GM21786 (cell line): ENCODE measurements at regions not wholly inside any gene's neighbourhood (a gene's known extent, or its start where the extent isn't known, plus 50 kb on each side); places are given as distances from the start of the nearest gene placed in this dataset.
"Not testable (repeated sequence)": the region's sequence is repeated elsewhere in the genome, so short reads cannot be mapped to it uniquely, and the experiment has no call there.

Experiments
- ATAC-seq: cut with Tn5 transposase; IDR thresholded peaks from one replicate; pipeline ENCODE4 v1.9.1; 2021; ENCODE audit not compliant: unreplicated experiment

- ATAC-seq, result no peak
These were observed 184.4 kb upstream of the TMEM45B start for GRCh38 chr11:129631201-129631600.

- no peak for ATAC-seq
These were observed 178.7 kb upstream of the TMEM45B start for GRCh38 chr11:129636926-129637325.

DNA sequence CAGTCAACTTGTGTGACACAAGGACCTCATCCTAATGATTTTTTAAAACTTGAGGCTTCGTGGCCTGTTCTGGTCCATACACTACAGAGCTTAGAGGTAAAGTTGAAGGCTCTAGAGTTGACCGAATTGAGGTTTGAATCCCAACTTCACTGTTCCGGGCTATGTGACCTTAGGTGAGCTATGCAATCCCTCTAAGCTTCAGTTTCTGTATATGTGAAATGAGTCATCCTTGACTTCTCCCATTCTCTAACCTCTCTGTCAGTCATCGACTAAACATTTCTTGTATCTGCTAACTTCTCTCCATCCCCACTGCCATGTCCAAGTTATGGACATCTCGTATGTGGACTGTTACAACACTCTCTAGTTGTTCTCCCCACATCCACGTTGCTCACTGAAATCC lies 178.2 kb upstream of the TMEM45B start:
- ATAC-seq, result no peak

GRCh38 chr11:129637983-129638776 lies 177.5 kb upstream of the TMEM45B start:
- ATAC-seq, result no peak

- no peak for ATAC-seq
These were observed 176.3 kb upstream of the TMEM45B start for GRCh38 chr11:129639300-129639699.

DNA sequence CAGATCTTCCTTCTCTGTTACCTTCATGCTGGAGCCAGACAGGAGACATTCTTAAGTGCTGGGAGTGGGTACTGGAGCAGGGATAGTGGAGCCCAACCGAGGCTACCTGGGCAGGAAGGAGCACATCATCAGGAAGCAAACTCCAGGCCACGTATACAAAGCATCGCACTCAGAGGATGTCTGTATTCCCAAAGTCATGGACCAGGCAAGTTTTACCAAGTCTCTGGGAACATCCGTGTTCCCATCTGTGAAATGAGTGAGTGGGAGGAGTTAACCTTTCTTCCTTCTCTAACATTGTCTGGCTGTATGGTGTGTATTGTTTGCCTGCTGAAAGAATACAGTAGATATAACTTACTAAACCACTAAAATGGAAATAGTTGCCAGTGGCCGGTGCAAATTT lies 175.0 kb upstream of the TMEM45B start:
- ATAC-seq, result no peak

- ATAC-seq, result no peak
These were observed 172.5 kb upstream of the TMEM45B start for GRCh38 chr11:129643031-129643721.

DNA sequence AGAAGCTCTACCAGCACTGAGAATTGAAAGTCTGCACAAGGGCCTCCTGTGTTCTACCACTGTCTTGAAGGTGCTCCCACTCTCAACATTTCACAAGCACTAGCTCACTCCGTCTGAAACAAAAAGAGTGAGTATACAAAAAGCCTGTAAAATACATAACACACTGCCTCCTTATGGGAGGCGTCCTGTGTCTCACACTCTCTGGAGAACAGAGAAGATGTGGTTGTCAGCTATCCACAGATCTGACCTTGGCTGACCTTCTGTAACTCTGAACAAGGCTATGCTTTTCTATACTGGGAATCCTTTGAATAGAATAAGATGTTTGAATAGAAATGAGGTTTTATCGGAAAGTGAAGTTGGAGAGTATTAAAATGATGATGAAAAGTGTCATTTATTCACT lies 171.3 kb upstream of the TMEM45B start:
- no peak for ATAC-seq

DNA sequence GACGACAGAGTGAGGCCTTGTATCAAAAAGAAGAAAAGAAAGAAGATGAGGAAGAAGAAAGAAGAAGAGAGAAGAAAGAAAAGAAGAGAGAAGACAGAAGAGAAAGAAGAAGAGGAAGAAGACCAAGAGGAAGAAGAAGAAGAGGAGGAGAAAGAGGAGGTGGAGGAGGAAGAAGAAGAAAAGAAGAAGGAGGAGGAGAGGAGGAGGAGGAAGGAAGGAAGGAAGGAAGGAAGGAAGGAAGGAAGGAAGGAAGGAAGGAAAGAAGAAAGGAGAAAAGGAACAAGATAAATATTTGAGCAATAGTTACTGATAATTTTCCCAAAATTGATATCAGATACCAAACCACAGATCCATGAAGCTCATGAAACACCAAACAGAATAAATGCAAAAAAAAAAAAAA lies 169.7 kb upstream of the TMEM45B start:
- ATAC-seq, result no peak

- ATAC-seq, result not testable (repeated sequence)
These were observed 165.6 kb upstream of the TMEM45B start for GRCh38 chr11:129650044-129650443.

DNA sequence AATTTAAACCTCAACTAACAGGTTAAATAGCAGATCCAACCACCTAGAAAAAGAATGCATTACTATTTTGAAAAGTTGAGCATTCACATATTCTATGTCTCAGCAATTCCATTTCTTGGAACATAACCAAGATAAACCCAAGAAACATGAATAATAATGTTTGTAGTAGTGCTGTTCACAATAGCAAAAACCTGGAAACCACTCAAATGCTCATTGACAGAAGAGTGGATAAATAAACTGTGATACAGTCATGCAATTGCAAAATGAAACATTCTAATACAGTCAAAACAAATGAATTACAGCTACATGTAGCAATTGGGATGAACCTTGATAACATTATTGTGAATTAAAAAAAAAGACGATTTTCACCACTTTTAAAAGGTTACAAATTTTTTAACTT lies 162.8 kb upstream of the TMEM45B start:
- no peak for ATAC-seq

GRCh38 chr11:129655247-129655832 lies 160.3 kb upstream of the TMEM45B start:
- ATAC-seq, result no peak

DNA sequence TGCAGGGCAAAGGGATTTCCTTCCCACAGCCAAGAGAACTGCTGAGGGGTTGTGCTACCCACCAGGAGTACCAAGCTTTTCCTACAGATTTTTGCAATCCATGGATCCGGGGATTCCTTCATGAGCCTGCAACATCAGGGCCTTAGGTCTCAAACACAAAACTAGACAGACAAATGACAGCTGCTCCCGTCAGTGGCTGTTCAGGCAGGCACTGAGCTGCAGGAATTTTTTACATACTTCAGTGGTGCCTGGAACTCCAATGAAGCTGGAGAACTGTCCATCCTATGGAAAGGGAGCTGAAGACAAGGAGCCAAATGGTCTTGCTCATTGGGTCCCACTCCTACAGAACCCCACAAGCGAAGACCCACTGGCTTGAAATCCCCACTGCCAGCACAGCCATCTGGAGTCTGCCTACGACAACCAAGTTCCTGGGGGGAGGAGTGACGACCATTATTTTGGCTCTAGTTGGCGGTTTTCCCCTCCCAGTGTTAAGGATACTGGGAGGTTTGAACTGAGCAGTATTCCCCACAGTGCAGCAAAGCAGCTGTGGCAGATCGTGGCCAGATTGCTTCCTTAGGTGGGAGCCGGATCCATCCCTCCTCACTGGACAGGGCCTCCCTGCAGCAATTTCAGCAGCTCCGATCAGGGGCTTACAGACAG lies 157.7 kb upstream of the TMEM45B start:
- ATAC-seq, result no peak

GRCh38 chr11:129658526-129658867 lies 157.2 kb upstream of the TMEM45B start:
- no peak for ATAC-seq

- ATAC-seq, result no peak
These were observed 134.7 kb upstream of the TMEM45B start for GRCh38 chr11:129680907-129681306.

DNA sequence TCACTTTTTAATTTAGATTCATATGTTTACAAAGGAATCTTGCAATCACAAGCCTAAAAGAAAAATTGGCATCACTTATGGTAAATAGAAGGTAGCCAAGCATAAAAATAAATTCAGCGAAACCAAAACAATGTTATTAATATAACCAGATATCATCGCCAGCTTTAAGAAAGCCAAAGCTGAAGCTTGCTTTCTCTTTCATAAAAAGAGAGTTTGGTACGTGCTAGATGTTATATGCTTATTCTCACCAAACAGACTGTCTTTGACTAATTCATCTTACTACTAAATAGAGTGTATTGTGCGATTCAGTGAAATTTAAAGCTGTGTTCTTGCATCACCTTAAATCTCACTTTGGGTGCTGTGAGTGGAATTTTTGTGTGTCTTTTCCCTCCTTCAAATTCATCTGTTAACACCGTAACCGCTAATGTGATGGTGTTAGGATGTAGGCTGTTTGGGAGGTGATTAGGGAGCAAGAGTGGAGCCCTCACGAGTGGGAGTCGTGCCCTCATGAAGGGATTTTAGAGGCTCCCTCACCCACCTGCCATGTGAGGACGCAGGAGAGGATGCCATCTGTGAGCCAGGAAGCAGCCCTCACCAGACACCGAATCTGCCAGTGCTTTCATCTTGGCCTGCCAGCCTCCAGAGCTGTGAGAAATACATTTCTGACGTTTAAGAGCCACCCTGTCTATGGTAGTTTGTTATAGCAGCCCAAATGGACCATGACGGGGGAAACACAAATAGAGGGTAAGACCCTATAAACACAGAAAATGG lies 134.1 kb upstream of the TMEM45B start:
- no peak for ATAC-seq

GRCh38 chr11:129686269-129686668 lies 129.4 kb upstream of the TMEM45B start:
- ATAC-seq, result no peak

- ATAC-seq, result no peak
These were observed 124.5 kb upstream of the TMEM45B start for GRCh38 chr11:129691142-129691541.

DNA sequence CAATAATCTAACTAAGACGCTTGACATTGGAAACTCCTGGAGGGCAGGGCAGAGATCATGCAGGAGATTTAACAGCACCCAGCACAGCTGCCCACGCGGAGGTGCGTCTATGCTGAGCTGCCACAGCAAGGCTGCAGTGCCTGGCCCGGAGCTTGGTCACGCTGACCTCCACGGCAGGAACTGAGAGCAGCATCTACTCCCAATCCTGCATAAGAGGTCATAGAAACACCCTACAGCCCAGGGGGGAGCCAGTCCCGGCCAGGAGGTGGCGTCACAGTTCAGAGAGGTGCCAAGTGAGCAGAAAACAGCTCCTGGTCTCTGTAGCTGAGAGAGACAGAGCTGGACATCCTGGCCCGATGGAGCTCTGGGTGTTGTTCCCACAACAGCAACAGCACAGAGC lies 121.1 kb upstream of the TMEM45B start:
- ATAC-seq, result no peak

DNA sequence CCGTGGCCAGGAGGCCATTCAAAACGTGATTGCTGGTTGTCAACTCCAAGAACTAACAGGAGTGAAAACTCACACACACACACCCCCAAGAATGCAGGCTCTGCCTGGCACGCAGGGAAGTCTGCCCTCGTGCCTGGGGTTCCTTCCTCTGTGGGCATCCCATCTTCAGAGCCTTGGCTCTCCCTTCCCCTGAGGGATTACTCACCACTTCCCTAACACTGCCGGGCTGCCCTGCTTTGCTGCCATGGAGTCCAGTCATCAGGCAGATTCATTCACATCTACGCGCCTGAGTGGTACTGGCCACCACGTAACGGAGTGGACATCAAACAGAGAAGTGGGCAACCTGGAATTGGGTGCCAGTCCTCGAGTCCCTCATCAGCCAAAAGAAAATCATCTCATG lies 120.7 kb upstream of the TMEM45B start:
- ATAC-seq, result no peak
